Cardiac fibroblast (primary cell): ENCODE measurements at regions not wholly inside any gene's neighbourhood (a gene's known extent, or its start where the extent isn't known, plus 50 kb on each side); places are given as distances from the start of the nearest gene placed in this dataset.
A peak's percentile ranks its signal among the peaks of the same experiment; 100 is the strongest.

Experiments
- DNase-seq, 2 donors: peaks; one replicate each; pipeline versions ENCODE4 v3.0.0 to v3.0.0-alpha.2; 2010; ENCODE audit warnings: low read depth in 2 of 2
- H3K4me3 ChIP-seq, 2 donors: replicated peaks in 1 of 2; 1 replicate in 1 of 2; 2 replicates in 1 of 2; pipeline ENCODE4 v1.5.1; 2011; ENCODE audit warnings: low read depth in 2 of 2, low read length in 2 of 2, mild to moderate bottlenecking in 2 of 2, moderate library complexity in 1 of 2
- TF ChIP-seq, protein P1 (sequence below): IDR thresholded peaks from one replicate; pipeline ENCODE4 v1.5.1; 2011; ENCODE audit warnings: low read depth, mild to moderate bottlenecking, low read length, inconsistent platforms

DNA sequence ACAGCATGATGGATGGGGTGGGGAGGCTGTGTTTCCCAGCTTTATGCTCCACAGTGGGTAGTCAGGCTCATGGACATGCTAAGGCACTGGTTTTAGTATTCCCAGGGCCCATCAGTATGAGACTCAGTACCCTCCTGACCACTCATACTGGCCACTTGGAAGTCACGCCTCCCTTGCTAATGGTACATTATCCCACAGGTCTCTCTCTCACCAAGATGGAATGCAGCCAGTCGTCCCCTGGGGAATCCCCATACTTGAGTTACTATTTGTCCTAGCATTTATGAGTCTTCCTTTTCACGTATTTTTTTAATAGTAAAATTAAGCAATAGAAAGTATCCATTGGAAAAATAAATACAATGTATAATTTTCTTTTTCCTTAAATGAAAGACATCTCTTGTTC lies 80.6 kb upstream of the TBX20 start:
- DNase-seq: peak in 1 of 2 donors; percentile 77
- TF ChIP-seq, protein P1, sequence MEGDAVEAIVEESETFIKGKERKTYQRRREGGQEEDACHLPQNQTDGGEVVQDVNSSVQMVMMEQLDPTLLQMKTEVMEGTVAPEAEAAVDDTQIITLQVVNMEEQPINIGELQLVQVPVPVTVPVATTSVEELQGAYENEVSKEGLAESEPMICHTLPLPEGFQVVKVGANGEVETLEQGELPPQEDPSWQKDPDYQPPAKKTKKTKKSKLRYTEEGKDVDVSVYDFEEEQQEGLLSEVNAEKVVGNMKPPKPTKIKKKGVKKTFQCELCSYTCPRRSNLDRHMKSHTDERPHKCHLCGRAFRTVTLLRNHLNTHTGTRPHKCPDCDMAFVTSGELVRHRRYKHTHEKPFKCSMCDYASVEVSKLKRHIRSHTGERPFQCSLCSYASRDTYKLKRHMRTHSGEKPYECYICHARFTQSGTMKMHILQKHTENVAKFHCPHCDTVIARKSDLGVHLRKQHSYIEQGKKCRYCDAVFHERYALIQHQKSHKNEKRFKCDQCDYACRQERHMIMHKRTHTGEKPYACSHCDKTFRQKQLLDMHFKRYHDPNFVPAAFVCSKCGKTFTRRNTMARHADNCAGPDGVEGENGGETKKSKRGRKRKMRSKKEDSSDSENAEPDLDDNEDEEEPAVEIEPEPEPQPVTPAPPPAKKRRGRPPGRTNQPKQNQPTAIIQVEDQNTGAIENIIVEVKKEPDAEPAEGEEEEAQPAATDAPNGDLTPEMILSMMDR: no peak

GRCh38 chr7:35333265-35333664 lies 79.4 kb upstream of the TBX20 start:
- TF ChIP-seq, protein P1: no peak

More for the DNA sequence above, 80.6 kb upstream of the TBX20 start:
- no peak overlapping the region for H3K4me3 ChIP-seq

GRCh38 chr7:35331730-35332678 lies 78.1 kb upstream of the TBX20 start:
- H3K4me3 ChIP-seq: no peak overlapping the region
- TF ChIP-seq, protein P1: no peak
- DNase-seq: no peak

More at GRCh38 chr7:35333265-35333664, 79.4 kb upstream of the TBX20 start:
- H3K4me3 ChIP-seq: no peak overlapping the region
- no peak for DNase-seq

GRCh38 chr7:35329026-35329425 lies 75.1 kb upstream of the TBX20 start:
- TF ChIP-seq, protein P1: no peak
- H3K4me3 ChIP-seq: no peak overlapping the region
- DNase-seq: no peak

GRCh38 chr7:35319606-35320005 lies 65.7 kb upstream of the TBX20 start:
- no peak overlapping the region for H3K4me3 ChIP-seq
- DNase-seq: no peak
- TF ChIP-seq, protein P1: no peak

DNA sequence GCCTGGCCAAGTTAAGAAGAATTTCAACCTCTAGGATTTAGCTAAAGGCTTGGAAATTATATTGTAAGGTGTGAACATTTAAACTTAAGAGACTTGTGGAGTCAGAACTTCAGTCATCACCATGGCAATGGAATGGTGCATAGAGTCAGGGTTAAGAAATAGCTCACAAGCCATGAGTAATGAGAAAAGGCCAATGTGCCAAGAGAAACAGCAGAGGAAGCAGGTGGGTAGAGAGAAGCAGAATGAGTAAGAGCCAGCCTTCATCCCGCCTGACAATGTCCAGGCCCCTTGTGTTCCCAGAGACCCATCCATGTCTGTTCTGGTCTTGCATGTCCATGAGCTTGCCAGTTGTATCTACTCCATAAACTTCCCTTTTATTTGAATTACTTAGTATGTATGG lies 62.6 kb upstream of the TBX20 start:
- peak; percentile 39 to 76 for DNase-seq
- TF ChIP-seq, protein P1: no peak
- no peak overlapping the region for H3K4me3 ChIP-seq

DNA sequence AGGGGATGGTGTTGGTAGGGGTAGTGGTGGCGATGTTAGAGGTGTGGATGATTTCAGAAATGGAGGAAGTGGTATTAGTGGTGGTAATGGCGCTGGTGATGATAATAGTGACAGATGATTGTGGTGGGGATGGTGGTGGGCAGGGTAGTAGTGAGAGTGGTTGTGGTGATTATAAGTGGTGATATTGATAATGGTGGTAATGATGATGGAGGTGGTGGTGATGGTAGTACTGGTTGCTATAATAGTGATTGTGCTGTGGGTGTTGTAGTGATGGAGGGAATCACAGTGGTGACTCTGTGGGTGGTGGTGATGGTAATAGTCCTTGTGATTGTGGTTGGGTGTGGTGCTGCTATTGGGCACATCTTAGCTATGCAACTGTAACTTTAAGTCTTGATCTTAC lies 61.6 kb upstream of the TBX20 start:
- no peak overlapping the region for H3K4me3 ChIP-seq
- DNase-seq: no peak
- TF ChIP-seq, protein P1: no peak
